ENCODE measurements at regions not wholly inside any gene's neighbourhood (a gene's known extent, or its start where the extent isn't known, plus 50 kb on each side); places are given as distances from the start of the nearest gene placed in this dataset.
A peak's percentile ranks its signal among the peaks of the same experiment; 100 is the strongest.

DNA sequence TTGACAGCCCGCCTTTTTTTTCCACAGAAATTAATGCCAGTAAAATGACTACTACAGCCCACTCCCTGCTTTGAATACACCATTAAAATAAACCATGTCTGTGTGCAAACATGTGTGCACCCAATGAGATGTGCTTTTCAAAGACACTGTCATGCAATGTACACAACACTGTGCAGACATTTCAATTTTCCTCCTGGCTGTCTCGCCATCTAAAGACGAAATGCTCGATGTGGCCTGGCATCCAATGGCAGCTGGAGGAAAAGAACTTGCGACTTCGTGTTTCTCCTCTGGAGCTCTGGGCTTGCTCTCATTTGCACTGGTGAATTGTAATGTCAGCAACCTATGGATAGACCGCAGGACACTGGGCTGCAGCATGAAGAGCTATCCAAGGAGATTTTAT, 147.0 kb upstream of the NAV2 start:
- TF ChIP-seq POLR2A (IDR thresholded peaks at IDR 0.05) = no peak
- TF ChIP-seq, protein P1, sequence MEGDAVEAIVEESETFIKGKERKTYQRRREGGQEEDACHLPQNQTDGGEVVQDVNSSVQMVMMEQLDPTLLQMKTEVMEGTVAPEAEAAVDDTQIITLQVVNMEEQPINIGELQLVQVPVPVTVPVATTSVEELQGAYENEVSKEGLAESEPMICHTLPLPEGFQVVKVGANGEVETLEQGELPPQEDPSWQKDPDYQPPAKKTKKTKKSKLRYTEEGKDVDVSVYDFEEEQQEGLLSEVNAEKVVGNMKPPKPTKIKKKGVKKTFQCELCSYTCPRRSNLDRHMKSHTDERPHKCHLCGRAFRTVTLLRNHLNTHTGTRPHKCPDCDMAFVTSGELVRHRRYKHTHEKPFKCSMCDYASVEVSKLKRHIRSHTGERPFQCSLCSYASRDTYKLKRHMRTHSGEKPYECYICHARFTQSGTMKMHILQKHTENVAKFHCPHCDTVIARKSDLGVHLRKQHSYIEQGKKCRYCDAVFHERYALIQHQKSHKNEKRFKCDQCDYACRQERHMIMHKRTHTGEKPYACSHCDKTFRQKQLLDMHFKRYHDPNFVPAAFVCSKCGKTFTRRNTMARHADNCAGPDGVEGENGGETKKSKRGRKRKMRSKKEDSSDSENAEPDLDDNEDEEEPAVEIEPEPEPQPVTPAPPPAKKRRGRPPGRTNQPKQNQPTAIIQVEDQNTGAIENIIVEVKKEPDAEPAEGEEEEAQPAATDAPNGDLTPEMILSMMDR (IDR thresholded peaks at IDR 0.05) = no peak
- peaks cover 0 to 28% (median 6%) of the 10 kb centered on the region in 3 donors for H3K4me1 ChIP-seq
- DNase-seq = no peak
- peaks cover 0 to 5% (median 0%) of the 10 kb centered on the region in 4 donors for H3K27me3 ChIP-seq
- intact Hi-C loops (cut with DNase I) = loop anchor here (2.0 to 10.0 kb wide), 2 partner anchors 177 to 569 kb away; no protein-coding TSS in a partner anchor
- no peaks in the 10 kb centered on the region for H3K36me3 ChIP-seq
- H3K27ac ChIP-seq = peak overlapping the region in 1 of 4 donors; percentile 70
- 88 to 93% methylated on average over 7 of the region's 7 CpGs for WGBS, 2 donors
- no peaks in the 10 kb centered on the region for H3K9me3 ChIP-seq
- no peak overlapping the region for H3K4me3 ChIP-seq

DNA sequence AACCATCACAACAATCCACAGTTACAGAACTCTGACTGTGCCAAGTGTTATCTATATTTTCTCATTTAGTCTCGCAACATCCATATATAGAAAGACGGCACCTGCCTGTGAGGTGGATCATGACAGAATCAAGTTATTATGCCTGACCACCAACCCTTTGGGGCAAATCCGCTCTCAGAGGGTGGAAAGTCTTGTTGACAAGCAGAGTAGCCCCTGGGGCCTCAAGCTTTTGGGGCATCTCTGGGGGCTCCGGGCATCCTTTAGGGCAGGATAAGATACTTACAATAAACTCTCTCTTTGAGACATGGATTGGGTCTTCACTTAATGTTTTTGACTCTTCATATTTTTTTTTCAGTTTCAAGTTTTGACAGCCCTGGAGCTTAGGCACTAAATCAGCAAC, 150.5 kb upstream of the NAV2 start:
- WGBS, 2 donors = 90 to 98% methylated on average over 4 of the region's 4 CpGs
- Histone ChIP-seq H3K36me3 (no peaks in the 10 kb centered on the region), H3K9me3 (no peaks in the 10 kb centered on the region), H3K4me3 (no peak overlapping the region), H3K4me1 (peaks cover 0 to 24% (median 6%) of the 10 kb centered on the region in 3 donors), H3K27ac (no peak overlapping the region), H3K27me3 (peaks cover 0 to 8% (median 0%) of the 10 kb centered on the region in 4 donors)
- intact Hi-C loops (cut with DNase I) = loop anchor here (5.0 to 10.0 kb wide), 2 partner anchors 340 to 573 kb away; no protein-coding TSS in a partner anchor
- no peak for TF ChIP-seq POLR2A (IDR thresholded peaks at IDR 0.05)
- TF ChIP-seq, protein P1 (IDR thresholded peaks at IDR 0.05) = no peak
- no peak for DNase-seq

DNA sequence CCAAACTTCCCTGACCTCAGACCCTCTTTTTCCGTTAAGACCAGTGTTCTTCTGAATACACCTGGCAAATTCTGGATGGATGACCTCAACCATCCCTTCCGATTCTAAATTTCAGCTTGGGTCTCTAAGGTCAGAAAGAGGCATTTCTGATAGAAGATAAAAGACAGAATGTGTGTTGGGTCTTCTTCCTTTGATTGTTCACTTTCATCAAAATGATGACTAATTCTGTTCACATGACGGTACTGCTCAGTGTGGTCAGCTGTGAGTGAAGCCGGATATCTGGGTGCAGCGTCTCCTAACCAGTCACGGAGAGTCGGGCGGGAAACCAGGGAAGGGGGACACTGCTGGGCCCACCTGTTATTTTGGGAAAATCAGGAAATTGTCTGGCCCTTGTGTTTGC, 151.6 kb upstream of the NAV2 start:
- TF ChIP-seq POLR2A (IDR thresholded peaks at IDR 0.05) = no peak
- TF ChIP-seq, protein P1 (IDR thresholded peaks at IDR 0.05) = no peak
- WGBS, 2 donors = 73 to 78% methylated on average over 7 to 8 of the region's 8 CpGs

DNA sequence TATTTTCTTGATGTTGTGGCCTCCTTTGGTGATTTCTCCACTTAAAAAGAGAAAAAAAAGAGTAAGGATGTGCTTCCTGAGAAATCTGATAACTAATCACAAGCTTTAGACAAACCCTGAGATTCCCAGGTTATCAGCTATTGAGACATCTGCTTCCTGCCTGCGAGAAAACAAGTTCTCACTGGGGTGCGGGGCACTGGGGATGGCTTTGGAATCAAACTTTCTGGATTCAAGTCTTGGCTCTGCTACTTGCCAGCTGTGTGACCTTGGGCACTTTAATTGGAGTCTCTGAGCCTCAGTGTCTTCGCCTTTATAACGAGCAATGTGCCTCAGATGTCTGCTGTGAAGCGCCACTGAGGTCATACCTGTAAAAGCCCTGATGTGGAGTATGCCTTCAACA, 152.5 kb upstream of the NAV2 start:
- H3K27me3 ChIP-seq = peaks cover 0 to 11% (median 0%) of the 10 kb centered on the region in 4 donors
- H3K4me3 ChIP-seq = no peak overlapping the region
- no peaks in the 10 kb centered on the region for H3K9me3 ChIP-seq
- 77 to 86% methylated on average over 5 of the region's 5 CpGs for WGBS, 2 donors
- TF ChIP-seq, protein P1 (IDR thresholded peaks at IDR 0.05) = no peak
- TF ChIP-seq POLR2A (IDR thresholded peaks at IDR 0.05) = no peak
- no peak overlapping the region for H3K27ac ChIP-seq
- H3K36me3 ChIP-seq = no peaks in the 10 kb centered on the region
- H3K4me1 ChIP-seq = peaks cover 0 to 14% (median 6%) of the 10 kb centered on the region in 3 donors
- DNase-seq = no peak
- intact Hi-C loops (cut with DNase I) = loop anchor here (5.0 to 10.0 kb wide), 2 partner anchors 342 to 575 kb away; no protein-coding TSS in a partner anchor

More for the DNA sequence above, 151.6 kb upstream of the NAV2 start:
- Histone ChIP-seq H3K9me3 (no peaks in the 10 kb centered on the region), H3K4me1 (peaks cover 0 to 14% (median 6%) of the 10 kb centered on the region in 3 donors), H3K4me3 (no peak overlapping the region), H3K36me3 (no peaks in the 10 kb centered on the region), H3K27me3 (peaks cover 0 to 8% (median 0%) of the 10 kb centered on the region in 4 donors), H3K27ac (no peak overlapping the region)
- no peak for DNase-seq
- intact Hi-C loops (cut with DNase I) = loop anchor here (5.0 to 10.0 kb wide), 2 partner anchors 341 to 574 kb away; no protein-coding TSS in a partner anchor

DNA sequence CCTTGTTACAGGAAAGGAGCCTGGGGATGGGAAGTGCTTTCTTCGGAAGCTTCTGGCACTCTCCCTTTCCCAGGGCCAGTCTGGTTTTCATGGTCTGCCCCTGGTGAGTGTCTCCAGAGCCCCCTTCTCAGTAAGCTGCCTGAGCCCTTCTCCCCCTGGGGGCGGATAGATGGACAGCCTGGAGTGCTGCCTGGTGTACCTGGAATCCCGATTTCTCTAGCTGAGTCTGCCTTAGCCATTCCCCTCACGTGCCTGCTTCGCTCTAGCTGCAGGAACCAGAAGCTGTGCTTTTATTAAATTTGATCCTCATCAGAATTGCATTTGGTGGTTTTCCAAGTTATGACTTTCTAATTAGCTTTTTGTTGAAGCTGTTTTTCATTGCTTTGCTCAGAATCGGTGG, 152.9 kb upstream of the NAV2 start:
- Histone ChIP-seq H3K36me3 (no peaks in the 10 kb centered on the region), H3K4me3 (no peak overlapping the region), H3K4me1 (peaks cover 0 to 10% (median 6%) of the 10 kb centered on the region in 3 donors), H3K27me3 (peaks cover 0 to 11% (median 0%) of the 10 kb centered on the region in 4 donors), H3K27ac (no peak overlapping the region), H3K9me3 (no peaks in the 10 kb centered on the region)
- TF ChIP-seq, protein P1 (IDR thresholded peaks at IDR 0.05) = no peak
- no peak for TF ChIP-seq POLR2A (IDR thresholded peaks at IDR 0.05)
- 71 to 75% methylated on average over 6 of the region's 6 CpGs for WGBS, 2 donors
- no peak for DNase-seq
- intact Hi-C loops (cut with DNase I) = loop anchor here (5.0 to 10.0 kb wide), 4 partner anchors 305 to 575 kb away; no protein-coding TSS in a partner anchor

All from esophagus squamous epithelium (tissue), 5 donors.